GM23338 (cell line): ENCODE measurements at regions not wholly inside any gene's neighbourhood (a gene's known extent, or its start where the extent isn't known, plus 50 kb on each side); places are given as distances from the start of the nearest gene placed in this dataset.

Source experiments
- ATAC-seq: fragments of 200-7000 bp; cut with Tn5 transposase; 3 replicates; pipeline ENCODE4 v1.9.1; 2020
- DNase-seq: peaks from one replicate; pipeline ENCODE4 v3.0.0-alpha.2; 2015; ENCODE audit warnings: low spot score
- H2AFZ ChIP-seq: fragments of 200-600 bp; sonication (generic); 2 replicates; pipeline ENCODE4 v1.8.0; 2016; ENCODE audit warnings: antibody characterized with exemption, mild to moderate bottlenecking, moderate library complexity
- H3F3A ChIP-seq: fragments of 200-600 bp; sonication (generic); replicated peaks from 2 replicates; pipeline ENCODE4 v1.8.0; 2017; ENCODE audit warnings: antibody characterized with exemption, mixed run types, low read depth
- H3K27ac ChIP-seq: fragments of 200-600 bp; sonication (generic); 2 replicates; pipeline ENCODE4 v1.6.1; 2016; ENCODE audit warnings: low read depth
- H3K27me3 ChIP-seq: fragments of 200-600 bp; sonication (generic); 2 replicates; pipeline ENCODE4 v1.8.0; 2016; ENCODE audit warnings: mild to moderate bottlenecking, mixed run types, moderate library complexity; ENCODE audit not compliant: insufficient read depth
- H3K36me3 ChIP-seq: fragments of 200-600 bp; sonication (generic); 2 replicates; pipeline ENCODE4 v1.8.0; 2016; ENCODE audit warnings: mild to moderate bottlenecking; ENCODE audit not compliant: insufficient read depth
- H3K4me1 ChIP-seq: fragments of 200-600 bp; sonication (generic); 2 replicates; pipeline ENCODE4 v1.8.0; 2016; ENCODE audit warnings: mild to moderate bottlenecking, moderate library complexity; ENCODE audit not compliant: insufficient read depth
- H3K4me2 ChIP-seq: fragments of 200-600 bp; sonication (generic); 2 replicates; pipeline ENCODE4 v1.7.1; 2017; ENCODE audit warnings: mixed run types
- H3K4me3 ChIP-seq: fragments of 200-600 bp; sonication (generic); 2 replicates; pipeline ENCODE4 v1.6.1; 2016; ENCODE audit warnings: mixed run types
- H3K79me2 ChIP-seq: fragments of 200-600 bp; sonication (generic); replicated peaks from 2 replicates; pipeline ENCODE4 v1.8.0; 2017; ENCODE audit warnings: mild to moderate bottlenecking; ENCODE audit not compliant: insufficient read depth
- H3K9me2 ChIP-seq: fragments of 200-600 bp; sonication (generic); 2 replicates; pipeline ENCODE4 v1.8.0; 2017; ENCODE audit not compliant: insufficient read depth
- H4K20me1 ChIP-seq: fragments of 200-600 bp; sonication (generic); replicated peaks from 2 replicates; pipeline ENCODE4 v1.8.0; 2017; ENCODE audit warnings: mild to moderate bottlenecking; ENCODE audit not compliant: insufficient read depth
- H3K27ac Mint-ChIP-seq: 2 replicates; pipeline ENCODE4 v1.8.0; 2020; ENCODE audit warnings: inconsistent platforms, mild to moderate bottlenecking, moderate library complexity, mixed read lengths
- H3K27me3 Mint-ChIP-seq: 3 replicates; pipeline ENCODE4 v1.8.0; 2022; ENCODE audit warnings: low read depth, mild to moderate bottlenecking, moderate library complexity, mixed read lengths, inconsistent platforms; ENCODE audit not compliant: insufficient read depth, poor library complexity
- H3K36me3 Mint-ChIP-seq: 3 replicates; pipeline ENCODE4 v1.8.0; 2021; ENCODE audit warnings: low read depth, mild to moderate bottlenecking, inconsistent platforms, moderate library complexity, mixed read lengths
- H3K4me1 Mint-ChIP-seq: 3 replicates; pipeline ENCODE4 v1.8.0; 2020; ENCODE audit warnings: mild to moderate bottlenecking, inconsistent platforms, mixed read lengths
- H3K4me3 Mint-ChIP-seq: 3 replicates; pipeline ENCODE4 v1.8.0; 2021; ENCODE audit warnings: moderate library complexity, mild to moderate bottlenecking, inconsistent platforms, mixed read lengths
- H3K9me3 Mint-ChIP-seq: 3 replicates; pipeline ENCODE4 v1.8.0; 2020; ENCODE audit warnings: moderate library complexity, mild to moderate bottlenecking, inconsistent platforms, mixed read lengths
- CREB1 ChIP-seq: fragments of 250-450 bp; sonication (Bioruptor Pico); IDR thresholded peaks from 2 replicates; pipeline ENCODE4 v1.5.0; 2020; ENCODE audit warnings: low read depth, mild to moderate bottlenecking, moderate library complexity
- CTCF ChIP-seq, 2 experiments: fragments of 200-600 bp in 1 of 2; sonication (generic) in 1 of 2; conservative IDR thresholded peaks; 2 replicates each; pipeline versions ENCODE4 v1.5.1 to v1.6.1; 2016 to 2017; ENCODE audit warnings: antibody characterized with exemption in 2 of 2, low read depth in 2 of 2, mild to moderate bottlenecking in 2 of 2, moderate library complexity in 1 of 2
- ZNF331 ChIP-seq: fragments of 250-450 bp; sonication (Bioruptor Pico); IDR thresholded peaks from 2 replicates; pipeline ENCODE4 v1.5.0; 2020; ENCODE audit warnings: low read depth, mild to moderate bottlenecking, moderate library complexity
- ZNF462 ChIP-seq: fragments of 250-450 bp; sonication (Bioruptor Pico); IDR thresholded peaks from 2 replicates; pipeline ENCODE4 v1.5.0; 2020; ENCODE audit warnings: mild to moderate bottlenecking, moderate library complexity

- no peak for TF ChIP-seq ZNF462 (CRISPR knock-in tag)
Observed at GRCh38 chr9:28938981-28939380, 1365.7 kb upstream of the C9orf72 start (continued).

- Histone ChIP-seq H3K4me2 (peak overlapping the region; percentile 40), H3K79me2 (no peaks in the 10 kb centered on the region), H3K36me3 (no peaks in the 10 kb centered on the region), H3K27me3 (no peaks in the 10 kb centered on the region), H3K4me3 (no peak overlapping the region), H4K20me1 (no peaks in the 10 kb centered on the region), H2AFZ (no peak overlapping the region), H3K4me1 (peaks cover 33% of the 10 kb centered on the region), H3K9me2 (no peaks in the 10 kb centered on the region), H3F3A (no peaks in the 10 kb centered on the region), H3K27ac (0 out of 2 replicates have a peak overlapping the region, but pooled peaks have one; percentile 8)
- Mint-ChIP-seq H3K27ac (peak overlapping the region; percentile 25; the same call in 1 of the 2 replicates), H3K9me3 (no peaks in the 10 kb centered on the region), H3K4me3 (no peak overlapping the region), H3K36me3 (no peaks in the 10 kb centered on the region; the same call in 2 of the 3 replicates), H3K27me3 (no peaks in the 10 kb centered on the region), H3K4me1 (peaks cover 39% of the 10 kb centered on the region)
- DNase-seq (peak; percentile 47), ATAC-seq (peak; percentile 95)
- TF ChIP-seq CREB1 (CRISPR knock-in tag) (no peak), ZNF331 (no peak), CTCF (conservative IDR thresholded peaks at IDR 0.05; ENCODE audit: low read depth in 2 of 2) (no peak)
Observed at GRCh38 chr9:28941856-28942255, 1368.6 kb upstream of the C9orf72 start.
